ENCODE measurements at regions not wholly inside any gene's neighbourhood (a gene's known extent, or its start where the extent isn't known, plus 50 kb on each side); places are given as distances from the start of the nearest gene placed in this dataset.

DNA sequence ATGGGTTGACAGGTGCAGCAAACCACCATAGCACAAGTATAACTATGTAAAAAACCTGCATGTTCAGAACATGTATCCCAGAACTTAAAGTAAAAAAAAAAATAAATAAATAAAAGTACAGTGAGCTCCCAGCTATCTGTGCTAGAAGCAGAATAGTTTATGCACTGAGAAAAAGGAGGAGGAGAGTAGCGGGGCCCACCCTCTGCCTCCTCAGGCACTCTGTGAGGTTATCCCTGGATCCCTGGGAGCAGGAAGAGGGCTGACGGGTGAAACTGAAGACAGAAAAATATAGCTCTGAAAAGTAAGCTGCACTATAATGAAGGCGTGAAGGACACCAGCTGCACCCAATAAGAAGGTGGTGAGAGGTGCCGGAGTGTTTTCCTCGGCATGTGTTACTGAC lies 117.2 kb downstream of the SIPA1L2 start:
- TF ChIP-seq, protein P1, sequence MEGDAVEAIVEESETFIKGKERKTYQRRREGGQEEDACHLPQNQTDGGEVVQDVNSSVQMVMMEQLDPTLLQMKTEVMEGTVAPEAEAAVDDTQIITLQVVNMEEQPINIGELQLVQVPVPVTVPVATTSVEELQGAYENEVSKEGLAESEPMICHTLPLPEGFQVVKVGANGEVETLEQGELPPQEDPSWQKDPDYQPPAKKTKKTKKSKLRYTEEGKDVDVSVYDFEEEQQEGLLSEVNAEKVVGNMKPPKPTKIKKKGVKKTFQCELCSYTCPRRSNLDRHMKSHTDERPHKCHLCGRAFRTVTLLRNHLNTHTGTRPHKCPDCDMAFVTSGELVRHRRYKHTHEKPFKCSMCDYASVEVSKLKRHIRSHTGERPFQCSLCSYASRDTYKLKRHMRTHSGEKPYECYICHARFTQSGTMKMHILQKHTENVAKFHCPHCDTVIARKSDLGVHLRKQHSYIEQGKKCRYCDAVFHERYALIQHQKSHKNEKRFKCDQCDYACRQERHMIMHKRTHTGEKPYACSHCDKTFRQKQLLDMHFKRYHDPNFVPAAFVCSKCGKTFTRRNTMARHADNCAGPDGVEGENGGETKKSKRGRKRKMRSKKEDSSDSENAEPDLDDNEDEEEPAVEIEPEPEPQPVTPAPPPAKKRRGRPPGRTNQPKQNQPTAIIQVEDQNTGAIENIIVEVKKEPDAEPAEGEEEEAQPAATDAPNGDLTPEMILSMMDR (IDR thresholded peaks at IDR 0.05; ENCODE audit: low read length): no peak
- TF ChIP-seq EZH2phosphoT487 (IDR thresholded peaks at IDR 0.05; ENCODE audit: low read length) (no peak), EZH2 (optimal IDR thresholded peaks at IDR 0.05; ENCODE audit: low read depth, low read length) (no peak)
